ENCODE measurements at regions not wholly inside any gene's neighbourhood (a gene's known extent, or its start where the extent isn't known, plus 50 kb on each side); places are given as distances from the start of the nearest gene placed in this dataset.

- no peak for DNase-seq (ENCODE audit: low read depth in 2 of 2)
These were observed 84.8 kb upstream of the TNRC6C start for GRCh38 chr17:77873500-77874302.

DNA sequence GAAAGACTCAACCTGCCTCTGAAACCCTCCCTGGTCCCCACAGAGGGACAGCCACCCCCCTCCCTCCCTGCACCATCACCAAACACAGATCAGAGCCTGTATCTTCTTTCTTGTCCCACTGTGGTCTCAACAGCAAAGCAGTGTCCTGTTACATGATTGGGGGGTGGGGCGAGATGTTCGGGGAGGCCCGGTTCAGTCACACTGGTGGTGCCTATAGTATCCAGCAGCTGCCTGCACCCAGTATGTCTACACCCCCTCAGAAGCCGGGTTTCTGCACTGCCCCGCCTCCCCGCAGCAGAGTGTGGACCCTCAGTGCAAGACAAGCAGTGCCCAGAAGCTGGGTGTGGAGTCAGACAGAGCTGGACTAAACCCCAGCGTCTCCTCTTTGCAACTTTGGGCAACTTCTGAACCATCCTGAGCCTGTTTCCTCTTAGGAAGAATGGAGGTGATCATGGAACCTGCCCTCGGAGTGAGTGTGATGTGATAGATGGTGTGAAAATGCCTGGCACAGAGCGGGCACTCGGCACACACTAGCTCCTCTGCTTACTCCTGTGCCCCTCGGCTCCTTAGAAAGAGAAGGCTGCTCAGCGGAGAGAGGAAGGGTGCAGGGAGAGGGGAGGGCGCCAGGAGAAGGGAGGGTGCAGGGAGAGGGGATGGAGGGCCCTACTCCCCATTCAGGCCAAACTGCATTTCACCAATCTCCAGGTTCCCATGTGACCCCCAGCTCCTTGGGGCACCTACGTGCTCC, 84.0 kb upstream of the TNRC6C start:
- no peak for DNase-seq (ENCODE audit: low read depth in 2 of 2)

- DNase-seq (ENCODE audit: low read depth in 2 of 2) = no peak
These were observed 83.3 kb upstream of the TNRC6C start for GRCh38 chr17:77875051-77875780.

GRCh38 chr17:77875881-77876509, 82.5 kb upstream of the TNRC6C start:
- no peak for DNase-seq (ENCODE audit: low read depth in 2 of 2)

DNA sequence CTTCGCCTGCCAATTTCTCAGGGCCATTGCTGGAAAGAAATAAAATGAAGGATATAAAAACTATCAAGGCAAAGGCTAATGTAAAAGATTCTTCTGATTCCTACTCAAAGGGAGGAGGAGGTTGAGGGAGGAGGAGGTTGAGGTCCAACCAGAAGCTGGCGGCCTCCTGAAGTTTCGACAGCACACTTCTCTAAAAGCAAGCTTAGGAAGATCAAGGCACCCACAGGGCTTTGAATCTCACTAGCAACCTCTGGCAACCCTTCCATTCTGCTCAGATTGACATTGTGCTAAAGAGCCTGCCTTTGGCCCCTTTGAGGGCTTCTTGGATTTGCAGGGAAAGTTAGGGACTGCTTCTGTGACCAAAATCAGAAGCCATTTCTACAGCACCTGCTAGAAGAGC, 81.5 kb upstream of the TNRC6C start:
- no peak for DNase-seq (ENCODE audit: low read depth in 2 of 2)

- no peak for DNase-seq (ENCODE audit: low read depth in 2 of 2)
These were observed 80.7 kb upstream of the TNRC6C start for GRCh38 chr17:77877646-77878355.

GRCh38 chr17:77879226-77879895, 79.1 kb upstream of the TNRC6C start:
- DNase-seq (ENCODE audit: low read depth in 2 of 2) = no peak

DNA sequence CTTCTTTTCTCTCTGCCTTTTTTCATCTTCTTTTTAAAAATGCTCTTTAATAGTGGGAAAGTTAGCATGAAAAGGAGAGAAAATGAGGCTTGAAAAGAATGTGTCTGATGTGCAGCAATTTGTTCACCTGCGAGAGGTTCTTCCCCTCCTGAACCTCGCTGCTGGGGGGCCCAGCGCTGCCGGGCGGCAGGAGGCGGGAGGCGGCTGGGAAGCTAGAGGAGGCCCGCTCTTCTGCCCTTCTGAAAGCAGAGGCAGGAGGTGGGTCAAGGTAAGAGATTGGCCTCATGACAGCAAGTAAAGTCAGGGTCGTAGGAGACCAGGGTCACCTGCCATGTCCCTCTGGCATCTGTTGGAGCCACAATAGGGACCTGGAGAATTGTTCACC, 78.6 kb upstream of the TNRC6C start:
- DNase-seq (ENCODE audit: low read depth in 2 of 2) = no peak

GRCh38 chr17:77880711-77881450, 77.6 kb upstream of the TNRC6C start:
- no peak for DNase-seq (ENCODE audit: low read depth in 2 of 2)

DNA sequence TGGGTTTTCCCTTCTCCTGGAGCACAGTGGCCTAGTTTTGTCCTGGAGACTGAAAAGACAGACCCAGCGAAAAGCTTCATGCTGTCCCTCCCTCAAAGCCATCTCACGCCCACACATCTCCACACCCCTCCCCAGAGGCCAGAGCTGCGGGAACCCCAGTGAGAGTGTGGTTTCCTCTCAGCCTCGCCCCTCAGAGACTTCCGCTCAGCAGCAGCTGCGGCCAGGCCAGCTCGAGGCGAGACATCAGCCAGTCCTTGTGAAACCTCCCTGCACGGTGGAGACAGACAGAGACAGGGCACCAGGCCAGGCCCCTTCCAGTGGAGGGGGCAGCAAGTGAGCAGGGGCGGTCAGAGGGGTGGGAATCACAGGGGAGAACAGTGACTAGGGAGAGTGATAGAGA, 77.0 kb upstream of the TNRC6C start:
- DNase-seq (ENCODE audit: low read depth in 2 of 2) = no peak

- no peak for DNase-seq (ENCODE audit: low read depth in 2 of 2)
These were observed 76.5 kb upstream of the TNRC6C start for GRCh38 chr17:77882040-77882439.

DNA sequence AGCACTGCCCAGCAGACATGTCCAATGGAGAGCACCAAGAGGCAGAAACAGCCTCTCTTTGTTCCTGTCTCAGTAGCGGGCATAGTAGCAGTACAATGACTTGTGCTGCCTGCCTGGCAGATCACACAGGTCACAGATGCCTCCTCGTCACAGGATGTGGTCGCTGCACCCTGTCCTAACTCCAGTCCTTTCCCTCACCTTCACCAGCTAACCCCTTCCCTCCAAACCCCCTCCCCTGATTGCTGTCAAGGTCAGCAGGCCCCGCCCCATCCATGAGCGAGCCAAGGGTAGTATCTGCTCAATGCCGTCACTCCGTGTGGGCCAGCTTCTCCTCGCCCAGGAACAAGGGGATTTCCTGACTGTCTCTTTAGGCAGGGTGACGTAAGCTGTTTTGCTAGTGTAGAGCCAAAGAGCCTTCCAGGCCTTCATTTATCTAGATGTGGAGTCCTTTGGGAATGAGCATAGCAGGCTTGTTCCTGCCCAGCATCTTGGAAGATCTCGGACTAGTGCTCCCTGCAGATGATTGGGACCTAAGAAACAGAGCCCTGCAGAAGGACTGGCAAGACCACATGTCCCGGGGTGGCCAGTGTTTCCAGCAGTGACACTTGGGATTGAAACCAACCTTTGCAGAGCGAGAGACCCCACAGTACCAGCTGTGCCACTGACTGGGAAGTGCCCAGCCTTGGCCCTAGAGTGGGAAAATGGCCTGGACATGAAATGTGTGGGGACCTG, 75.9 kb upstream of the TNRC6C start:
- DNase-seq (ENCODE audit: low read depth in 2 of 2) = peak in 1 of 2 donors; percentile 12

DNA sequence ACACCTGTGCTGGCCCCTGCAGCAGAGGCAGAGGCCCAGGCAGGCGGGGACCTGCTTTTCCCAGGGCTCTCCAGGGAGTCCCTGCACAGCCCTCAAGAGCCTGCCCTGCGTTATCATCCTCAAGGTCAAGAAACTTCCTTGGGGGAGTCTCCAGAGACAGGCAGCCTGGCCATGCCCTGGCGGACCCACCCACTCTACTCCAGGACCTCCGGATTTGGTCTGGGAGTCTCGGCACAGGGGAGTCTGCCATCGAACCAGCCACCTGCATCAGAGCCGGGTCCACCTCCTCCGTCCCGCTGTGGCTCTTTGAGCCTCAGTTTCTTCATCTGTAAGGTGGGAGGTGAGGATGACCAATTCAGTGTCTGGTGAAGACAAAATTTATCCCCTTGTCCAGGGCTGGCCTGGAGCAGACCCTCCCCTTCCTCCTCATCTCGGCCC, 75.3 kb upstream of the TNRC6C start:
- DNase-seq (ENCODE audit: low read depth in 2 of 2) = no peak

GRCh38 chr17:77884019-77884418, 74.5 kb upstream of the TNRC6C start:
- no peak for DNase-seq (ENCODE audit: low read depth in 2 of 2)

DNA sequence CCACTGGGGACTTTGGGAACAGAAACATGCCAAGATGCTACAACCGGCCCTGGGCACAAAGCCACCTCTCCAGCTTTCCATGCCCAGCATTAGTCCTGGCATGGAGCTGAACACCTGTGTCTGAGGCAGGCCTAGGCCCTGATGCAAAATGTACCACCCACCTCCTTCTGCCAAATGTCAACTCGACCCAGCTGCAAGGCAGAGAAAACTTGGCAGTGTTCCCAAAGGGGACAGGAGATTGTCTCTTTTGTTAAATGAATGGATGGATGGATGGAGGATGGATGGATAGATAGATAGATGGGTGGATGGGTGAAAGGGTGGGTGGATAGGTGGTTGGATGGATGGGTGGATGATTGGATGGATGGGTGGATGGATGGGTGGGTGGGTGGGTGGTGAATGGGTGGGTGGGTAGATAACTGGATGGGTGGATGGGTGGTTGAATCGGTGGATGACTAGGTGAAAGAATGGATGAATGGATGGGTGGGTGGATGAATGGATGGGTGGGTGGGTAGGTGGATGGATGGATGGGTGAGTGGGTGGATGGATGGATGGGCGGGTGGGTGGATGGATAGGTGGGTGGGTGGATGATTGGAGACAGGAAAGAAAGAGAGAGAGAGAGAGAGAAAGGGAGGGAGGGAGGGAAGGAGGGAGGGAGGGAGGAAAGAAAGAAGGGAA, 73.4 kb upstream of the TNRC6C start:
- DNase-seq (ENCODE audit: low read depth in 2 of 2) = no peak

GRCh38 chr17:77885678-77886386, 72.7 kb upstream of the TNRC6C start:
- DNase-seq (ENCODE audit: low read depth in 2 of 2) = no peak

- no peak for DNase-seq (ENCODE audit: low read depth in 2 of 2)
These were observed 72.1 kb upstream of the TNRC6C start for GRCh38 chr17:77886387-77886728.

- DNase-seq (ENCODE audit: low read depth in 2 of 2) = no peak
These were observed 71.4 kb upstream of the TNRC6C start for GRCh38 chr17:77887110-77887463.
